ENCODE measurements at regions not wholly inside any gene's neighbourhood (a gene's known extent, or its start where the extent isn't known, plus 50 kb on each side); places are given as distances from the start of the nearest gene placed in this dataset.
"Not testable (repeated sequence)": the region's sequence is repeated elsewhere in the genome, so short reads cannot be mapped to it uniquely, and the experiment has no call there.

- intact Hi-C loops (cut with DNase I) = no loop called here
- no peak overlapping the region for H3K27ac ChIP-seq
- H3K27me3 ChIP-seq = no peaks in the 10 kb centered on the region
- 57% methylated on average over 3 of the region's 3 CpGs for WGBS (ENCODE audit: insufficient coverage, low coverage, low lambda C conversion rate, missing lambda C conversion rate)
- peaks cover 0 to 6% (median 1%) of the 10 kb centered on the region in 4 donors for H3K4me1 ChIP-seq
- H3K9me3 ChIP-seq = no peaks in the 10 kb centered on the region
- no peaks in the 10 kb centered on the region for H3K36me3 ChIP-seq
- no peak overlapping the region for H3K4me3 ChIP-seq
- no peak for DNase-seq
- TF ChIP-seq POLR2A (IDR thresholded peaks at IDR 0.05) (no peak), CTCF (IDR thresholded peaks at IDR 0.05) (no peak)
- no peak for ATAC-seq
Observed at GRCh38 chr13:75178436-75178835, 303.5 kb downstream of the TBC1D4 start.

GRCh38 chr13:75175575-75175974 lies 306.4 kb downstream of the TBC1D4 start:
- 47% methylated on average over 2 of the region's 2 CpGs for whole genome bisulfite sequencing (ENCODE audit: insufficient coverage, low coverage, low lambda C conversion rate, missing lambda C conversion rate)
- TF ChIP-seq POLR2A (IDR thresholded peaks at IDR 0.05) (no peak), CTCF (IDR thresholded peaks at IDR 0.05) (no peak)
- DNase-seq = no peak
- Histone ChIP-seq H3K4me3 (no peak overlapping the region), H3K27ac (no peak overlapping the region), H3K36me3 (no peaks in the 10 kb centered on the region), H3K27me3 (no peaks in the 10 kb centered on the region), H3K4me1 (peaks cover 0 to 9% (median 2%) of the 10 kb centered on the region in 4 donors), H3K9me3 (no peaks in the 10 kb centered on the region)
- ATAC-seq = no peak
- intact Hi-C loops (cut with DNase I) = no loop called here

- H3K9me3 ChIP-seq; H3K36me3 ChIP-seq; H3K27ac ChIP-seq; ATAC-seq; H3K4me1 ChIP-seq; DNase-seq; intact Hi-C loops (cut with DNase I); H3K27me3 ChIP-seq; H3K4me3 ChIP-seq: not testable (repeated sequence)
- WGBS (ENCODE audit: insufficient coverage, low coverage, low lambda C conversion rate, missing lambda C conversion rate) = 94% methylated on average over 2 of the region's 2 CpGs
Observed at GRCh38 chr13:75175097-75175496, 306.9 kb downstream of the TBC1D4 start.

GRCh38 chr13:75174481-75174880 lies 307.5 kb downstream of the TBC1D4 start:
- Histone ChIP-seq H3K4me3 (no peak overlapping the region), H3K4me1 (peaks cover 0 to 9% (median 2%) of the 10 kb centered on the region in 4 donors), H3K36me3 (no peaks in the 10 kb centered on the region), H3K27me3 (no peaks in the 10 kb centered on the region), H3K9me3 (no peaks in the 10 kb centered on the region), H3K27ac (peak overlapping the region in 1 of 3 donors; percentile 47)
- 76% methylated on average over 3 of the region's 3 CpGs for WGBS (ENCODE audit: insufficient coverage, low coverage, low lambda C conversion rate, missing lambda C conversion rate)
- DNase-seq (no peak), ATAC-seq (no peak)
- no peak for TF ChIP-seq POLR2A (IDR thresholded peaks at IDR 0.05)
- no peak for TF ChIP-seq CTCF (IDR thresholded peaks at IDR 0.05)
- intact Hi-C loops (cut with DNase I) = no loop called here

GRCh38 chr13:75173457-75174356 lies 308.3 kb downstream of the TBC1D4 start:
- ATAC-seq (peak; percentile 98 to 99 (median 99)), DNase-seq (peak in 2 of 3 donors; percentile 48 to 58)
- 13% methylated on average over 9 of the region's 9 CpGs for WGBS (ENCODE audit: insufficient coverage, low coverage, low lambda C conversion rate, missing lambda C conversion rate)
- H3K36me3 ChIP-seq = no peaks in the 10 kb centered on the region
- intact Hi-C loops (cut with DNase I) = no loop called here
- H3K4me3 ChIP-seq = peak overlapping the region in 2 of 3 donors; percentile 14 to 39
- no peaks in the 10 kb centered on the region for H3K9me3 ChIP-seq
- TF ChIP-seq POLR2A (IDR thresholded peaks at IDR 0.05) (no peak), CTCF (IDR thresholded peaks at IDR 0.05) (no peak)
- peaks cover 0 to 9% (median 2%) of the 10 kb centered on the region in 4 donors for H3K4me1 ChIP-seq
- H3K27me3 ChIP-seq = no peaks in the 10 kb centered on the region
- H3K27ac ChIP-seq = peak overlapping the region in 1 of 3 donors; percentile 47
